GM18517 (cell line): ENCODE measurements at regions not wholly inside any gene's neighbourhood (a gene's known extent, or its start where the extent isn't known, plus 50 kb on each side); places are given as distances from the start of the nearest gene placed in this dataset.
"Not testable (repeated sequence)": the region's sequence is repeated elsewhere in the genome, so short reads cannot be mapped to it uniquely, and the experiment has no call there.

Source experiments
- ATAC-seq: cut with Tn5 transposase; IDR thresholded peaks from one replicate; pipeline ENCODE4 v1.9.1; 2021; ENCODE audit warnings: mild to moderate bottlenecking, moderate library complexity; ENCODE audit not compliant: unreplicated experiment

- not testable (repeated sequence) for ATAC-seq
Measured at GRCh38 chr12:17564630-17565029, 525.4 kb downstream of the RERGL start.

DNA sequence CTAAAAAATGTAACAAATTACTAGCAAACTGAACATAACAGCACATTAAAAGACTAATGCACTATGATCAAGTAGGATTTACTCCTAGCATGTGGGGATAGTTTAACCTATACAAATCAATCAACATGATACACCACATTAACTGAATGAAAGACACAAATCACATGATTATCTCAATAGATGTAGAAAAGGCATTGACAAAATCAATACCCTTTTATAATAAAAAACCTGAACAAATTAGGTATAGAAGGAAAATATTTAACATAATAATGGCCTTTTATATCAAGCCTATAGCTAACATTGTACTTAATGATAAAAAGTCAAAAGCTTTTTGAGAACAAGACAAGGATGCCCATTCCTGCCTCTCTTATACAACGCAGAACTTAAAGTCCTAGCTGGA is 540.0 kb downstream of the RERGL start:
- no peak for ATAC-seq

DNA sequence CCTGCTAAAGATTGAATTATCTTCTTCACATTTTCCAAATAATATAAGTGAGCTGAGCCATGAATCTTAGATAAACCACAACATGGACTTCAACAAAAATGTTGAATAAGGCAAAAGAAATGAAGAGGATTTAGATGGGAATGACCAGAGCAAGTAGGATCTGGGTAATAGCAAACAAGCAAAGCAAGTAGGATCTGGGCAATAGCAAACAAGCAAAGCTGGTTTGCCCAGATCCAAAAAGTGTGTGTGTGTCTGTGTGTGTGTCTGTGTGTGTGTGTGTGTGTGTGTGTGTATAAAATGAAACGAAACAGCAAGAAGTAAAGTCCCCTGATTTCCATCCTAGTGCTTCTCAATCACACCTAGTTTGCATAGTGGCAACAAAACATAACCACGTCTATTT is 549.1 kb downstream of the RERGL start:
- ATAC-seq = no peak

DNA sequence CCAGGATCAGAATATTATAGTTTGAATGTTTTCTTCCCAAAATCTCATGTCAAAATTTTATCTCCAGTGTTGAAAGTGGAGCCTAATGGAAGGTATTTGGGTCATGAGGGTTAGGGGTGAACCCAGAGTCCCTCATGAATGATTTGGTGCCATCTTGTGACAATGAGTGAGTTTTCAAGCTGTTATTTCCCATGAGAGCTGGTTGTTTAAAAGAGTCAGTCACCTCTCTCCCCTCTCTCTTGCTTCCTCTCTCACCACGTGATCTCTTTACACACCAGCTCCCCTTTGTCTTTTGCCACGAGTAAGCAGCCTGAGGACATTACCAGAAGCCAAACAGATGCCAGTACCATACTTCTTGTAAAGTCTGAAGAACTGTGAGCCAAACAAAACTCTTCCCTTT is 561.6 kb downstream of the RERGL start:
- no peak for ATAC-seq

DNA sequence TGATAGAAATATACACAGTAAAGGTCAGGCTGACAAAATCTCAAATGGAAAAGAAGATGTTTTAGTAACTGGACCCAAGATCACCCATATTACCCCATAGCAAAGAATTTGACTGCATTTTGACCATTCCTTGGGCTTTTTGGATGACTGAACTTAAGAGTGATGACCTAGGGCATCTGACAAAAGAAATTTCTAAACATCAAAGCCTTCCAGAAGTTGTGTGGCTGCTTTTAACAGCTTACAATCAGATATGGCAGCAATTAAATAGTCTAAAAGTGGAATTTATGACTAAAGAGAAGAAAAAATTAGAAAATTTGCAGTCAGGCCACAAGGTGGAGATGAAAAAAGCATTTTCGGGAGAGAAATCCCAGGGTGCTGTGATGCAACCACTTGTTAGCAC is 563.0 kb downstream of the RERGL start:
- ATAC-seq = no peak

DNA sequence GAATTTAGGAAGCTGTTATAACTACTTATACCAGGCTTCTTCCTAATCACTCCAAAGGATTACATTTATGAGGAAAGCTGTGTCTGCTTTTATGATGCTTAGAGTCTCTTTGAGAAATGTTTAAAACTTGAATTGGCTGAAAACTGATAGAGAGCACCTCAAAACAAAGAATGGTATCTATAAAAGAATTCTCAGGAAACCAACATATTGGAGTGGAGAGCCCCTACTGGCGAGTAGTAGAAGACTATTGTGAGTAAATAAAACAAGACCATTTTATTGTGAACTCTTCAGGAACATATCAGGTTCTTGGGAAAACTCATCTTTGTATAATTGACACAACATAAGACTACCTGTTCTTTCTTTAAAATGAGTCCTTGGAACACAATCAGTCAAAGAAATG is 578.6 kb downstream of the RERGL start:
- no peak for ATAC-seq

DNA sequence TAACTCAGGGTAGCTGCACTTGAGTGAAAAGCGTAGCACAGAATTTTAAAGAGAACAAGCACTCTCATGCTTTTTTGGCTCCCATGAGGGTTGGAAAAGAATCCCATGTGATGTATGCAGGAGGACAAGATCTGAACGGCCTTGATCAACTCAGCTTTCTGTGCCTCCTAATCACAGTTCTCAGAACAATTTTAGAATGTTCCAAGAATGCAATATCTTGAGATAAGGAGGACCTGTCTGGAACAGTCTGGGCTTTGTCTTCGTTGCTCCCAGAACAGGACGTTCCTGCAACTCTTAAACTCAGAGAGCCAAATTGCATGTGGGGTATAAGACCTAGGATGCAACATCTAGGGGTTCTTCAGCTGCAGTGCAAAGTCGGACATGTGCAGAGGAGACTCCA is 582.7 kb downstream of the RERGL start:
- no peak for ATAC-seq

- ATAC-seq = no peak
Measured at GRCh38 chr12:17503742-17504141, 586.3 kb downstream of the RERGL start.

DNA sequence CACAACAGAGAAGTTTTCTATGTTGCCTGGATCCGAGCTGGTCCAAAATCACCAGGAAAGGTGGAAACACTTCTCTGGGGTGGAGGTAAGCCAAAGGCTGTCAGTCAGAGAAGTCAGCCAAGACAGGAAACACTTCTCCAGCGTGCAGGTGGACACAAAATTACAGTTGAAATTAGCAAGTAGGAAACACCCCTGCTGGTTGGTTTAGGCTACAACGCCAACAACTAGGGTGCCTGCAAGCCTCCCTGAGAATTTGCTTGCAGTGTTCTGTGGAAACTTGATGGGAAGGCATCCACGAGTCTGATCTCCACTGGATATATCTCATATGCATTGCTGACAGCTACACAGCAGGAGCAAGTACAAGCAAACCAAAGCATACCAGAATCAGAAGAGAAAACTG is 600.5 kb downstream of the RERGL start:
- no peak for ATAC-seq

- ATAC-seq = no peak
Measured at GRCh38 chr12:17478908-17479673, 610.9 kb downstream of the RERGL start.

GRCh38 chr12:17470460-17470859 is 619.5 kb downstream of the RERGL start:
- no peak for ATAC-seq

DNA sequence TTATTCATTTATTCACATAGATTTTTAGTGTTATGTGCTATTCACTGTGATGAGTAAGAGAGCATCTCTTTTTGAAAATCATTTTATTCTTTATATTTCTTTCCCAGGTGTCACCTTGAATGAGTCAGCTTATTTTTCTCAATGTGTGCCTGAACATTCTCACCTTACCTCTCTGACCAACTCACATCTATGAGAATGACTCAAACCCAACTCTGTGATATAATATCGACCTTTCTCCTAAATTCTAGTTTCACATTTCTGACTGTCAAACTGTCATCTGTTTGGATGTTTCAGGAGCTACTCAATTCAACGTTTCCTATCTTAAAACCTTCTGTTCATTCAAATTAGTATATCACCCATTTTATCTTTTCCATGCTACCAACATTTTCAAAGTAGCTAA is 630.8 kb downstream of the RERGL start:
- no peak for ATAC-seq

DNA sequence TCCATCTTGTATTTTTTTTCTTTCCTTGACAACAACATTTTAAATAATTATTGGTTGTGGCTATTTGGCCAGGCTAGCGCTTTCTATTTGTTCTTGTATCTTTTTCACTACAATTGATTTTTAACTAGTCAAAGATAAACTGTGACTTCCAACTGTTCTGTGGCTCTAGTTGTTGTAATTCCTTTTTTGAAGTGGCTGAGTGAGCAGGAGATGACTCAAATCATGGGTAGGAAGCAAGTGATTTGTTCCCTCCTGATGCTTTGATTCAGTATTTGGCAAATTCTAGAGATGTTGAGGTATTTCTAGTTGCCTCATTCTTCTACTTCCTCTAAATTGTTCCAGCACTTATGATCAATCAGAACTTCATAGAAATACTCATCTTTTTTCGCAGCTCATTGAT is 633.5 kb downstream of the RERGL start:
- no peak for ATAC-seq

- no peak for ATAC-seq
Measured at GRCh38 chr12:17438141-17438540, 651.9 kb downstream of the RERGL start.

DNA sequence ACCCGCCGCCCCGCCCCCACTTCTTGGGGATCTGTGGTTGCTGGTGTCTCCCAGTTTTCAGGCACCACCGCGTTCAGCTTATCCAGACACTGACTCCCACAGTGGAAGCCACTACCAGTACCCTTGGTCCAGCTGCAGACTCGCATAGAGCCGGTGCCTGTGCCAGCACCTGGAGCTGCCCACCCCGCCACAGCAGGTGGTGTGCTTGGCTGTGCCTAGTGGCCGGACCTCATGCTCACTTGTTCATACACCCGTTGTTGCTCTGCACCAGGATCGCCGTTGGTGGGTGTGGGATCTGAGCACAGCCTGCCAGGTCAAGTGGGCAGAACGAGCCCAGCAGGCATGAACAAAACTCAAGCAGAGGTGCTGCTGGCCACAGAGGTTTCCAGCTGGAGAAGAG is 673.2 kb downstream of the RERGL start:
- no peak for ATAC-seq

DNA sequence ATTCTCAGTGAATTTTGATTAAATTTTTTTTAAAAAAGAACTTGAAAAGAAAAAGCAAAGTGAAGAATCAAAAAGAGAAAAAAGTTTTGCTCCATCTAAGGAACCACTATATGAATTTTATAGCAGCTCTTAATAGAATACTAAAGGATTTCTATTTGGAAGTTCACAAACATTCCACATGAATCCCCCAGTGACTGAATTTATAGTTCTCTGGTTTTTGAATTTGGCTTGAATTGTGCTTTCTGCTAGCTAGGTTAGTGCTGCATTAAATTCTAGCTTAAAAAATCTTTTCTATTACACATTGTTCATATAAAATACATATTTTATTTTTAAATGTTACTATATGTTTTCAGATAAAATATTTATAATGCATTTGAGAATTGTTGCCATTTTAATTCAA is 675.4 kb downstream of the RERGL start:
- no peak for ATAC-seq

DNA sequence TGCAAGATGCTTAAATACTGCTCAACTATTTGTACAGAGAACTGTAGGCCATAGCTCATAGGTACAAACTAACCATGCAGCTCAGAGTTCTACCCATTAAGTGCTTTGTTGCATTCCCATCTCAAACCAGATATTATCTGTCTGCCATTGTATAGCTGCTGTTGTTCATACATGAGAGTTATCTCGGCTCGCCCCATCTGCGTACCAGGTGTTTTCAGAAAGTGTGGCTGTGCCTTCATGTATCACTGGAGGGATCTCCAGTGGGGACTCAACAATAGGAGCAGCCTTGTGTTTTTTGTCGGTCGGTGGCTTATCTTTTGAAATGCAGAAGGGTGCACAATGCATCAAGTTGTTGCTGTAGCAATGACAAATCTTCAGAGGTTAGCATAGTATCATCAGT is 678.3 kb downstream of the RERGL start:
- no peak for ATAC-seq

DNA sequence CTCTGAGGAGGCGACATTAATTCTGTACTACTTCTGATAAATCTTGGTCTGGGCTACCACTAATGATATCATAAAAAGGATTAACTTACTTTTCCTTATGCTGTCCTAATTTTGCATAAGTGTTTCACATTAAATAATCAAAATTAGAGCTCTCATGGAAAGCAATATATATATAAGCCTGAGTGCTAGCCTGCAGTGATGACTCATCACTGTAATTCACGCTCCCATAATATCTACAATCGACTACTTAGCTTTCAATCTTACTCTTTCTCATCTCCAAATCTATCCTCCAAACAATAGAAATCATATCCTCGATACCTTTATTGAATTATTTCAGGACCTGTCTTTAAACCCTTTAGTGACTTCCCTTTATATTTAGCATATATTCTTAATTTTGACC is 701.3 kb downstream of the RERGL start:
- no peak for ATAC-seq

DNA sequence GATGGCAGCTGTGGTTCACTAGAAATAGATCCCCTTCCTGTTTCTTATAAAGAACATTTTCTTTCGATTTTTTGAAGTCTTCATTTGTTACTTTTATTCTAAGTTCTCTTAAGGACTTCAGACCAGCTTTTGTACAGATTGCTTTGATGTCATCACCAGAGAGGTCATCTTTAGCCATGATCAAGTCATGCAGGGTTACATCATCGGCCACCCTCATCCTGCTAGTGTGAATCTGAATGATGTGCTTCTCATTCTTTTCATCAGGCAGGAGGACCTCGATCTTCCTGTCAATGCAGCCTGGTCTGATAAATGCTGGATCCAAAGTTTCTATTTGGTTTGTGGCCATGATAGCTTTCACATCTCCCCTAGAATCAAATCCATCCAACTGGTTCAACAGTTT is 706.7 kb downstream of the RERGL start:
- ATAC-seq = no peak

GRCh38 chr12:17381211-17381610 is 708.8 kb downstream of the RERGL start:
- no peak for ATAC-seq

- no peak for ATAC-seq
Measured at GRCh38 chr12:17372508-17372907, 717.5 kb downstream of the RERGL start.

DNA sequence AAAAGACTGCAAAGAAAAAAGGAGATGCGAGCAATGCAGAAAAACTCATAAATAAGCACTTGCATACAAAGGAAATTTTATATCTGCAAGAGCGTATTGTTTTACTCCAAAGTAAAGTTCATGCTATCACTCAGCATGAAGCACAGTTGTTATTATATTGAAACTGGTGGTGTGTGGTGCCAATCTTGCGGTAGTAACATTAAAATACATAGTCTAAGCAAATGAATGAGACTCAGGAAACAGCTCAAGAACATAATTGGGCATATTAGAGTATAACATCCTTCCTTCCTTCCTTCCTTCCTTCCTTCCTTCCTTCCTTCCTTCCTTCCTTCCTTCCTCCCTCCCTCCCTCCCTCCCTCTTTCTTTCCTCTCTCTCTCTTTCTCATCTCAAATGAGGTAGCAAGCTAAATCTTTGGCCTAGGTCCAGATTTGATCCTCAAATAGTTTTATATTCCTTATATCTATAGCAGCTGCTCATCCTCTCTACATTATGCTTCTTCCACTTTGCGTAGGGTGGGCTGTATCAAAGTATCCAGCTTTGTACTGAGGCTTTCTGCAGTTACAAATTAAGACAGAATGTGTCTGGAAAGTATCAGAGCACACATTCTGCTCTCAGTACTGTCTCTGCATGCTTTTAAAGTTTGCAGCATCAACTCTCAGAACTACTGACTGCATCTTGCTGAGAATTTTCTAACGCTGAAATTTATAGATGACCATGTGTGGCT is 718.3 kb downstream of the RERGL start:
- ATAC-seq = no peak

GRCh38 chr12:17370621-17371020 is 719.4 kb downstream of the RERGL start:
- no peak for ATAC-seq
